ENCODE measurements at regions not wholly inside any gene's neighbourhood (a gene's known extent, or its start where the extent isn't known, plus 50 kb on each side); places are given as distances from the start of the nearest gene placed in this dataset.
"Not testable (repeated sequence)": the region's sequence is repeated elsewhere in the genome, so short reads cannot be mapped to it uniquely, and the experiment has no call there.

DNA sequence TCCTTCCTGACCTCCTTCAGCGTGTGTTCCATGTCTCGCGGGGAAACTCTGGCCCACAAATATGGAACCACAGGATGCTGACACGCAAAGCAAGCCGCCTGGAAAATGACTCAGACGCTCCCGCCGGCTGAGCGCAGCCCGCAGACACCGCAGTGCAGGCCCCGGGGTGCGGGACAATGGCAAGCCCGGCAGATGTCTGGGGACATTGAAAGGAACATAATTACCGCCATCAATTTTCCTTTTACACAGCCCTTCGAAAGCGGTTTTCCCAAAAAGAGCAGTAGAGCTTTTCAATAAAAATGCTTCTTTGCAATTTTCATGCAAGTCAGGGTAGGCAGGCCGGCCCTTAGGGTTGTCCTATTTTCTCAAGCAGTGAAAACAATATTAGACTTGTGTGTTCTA lies 159.2 kb upstream of the SH3BP4 start:
- TF ChIP-seq, protein P1, sequence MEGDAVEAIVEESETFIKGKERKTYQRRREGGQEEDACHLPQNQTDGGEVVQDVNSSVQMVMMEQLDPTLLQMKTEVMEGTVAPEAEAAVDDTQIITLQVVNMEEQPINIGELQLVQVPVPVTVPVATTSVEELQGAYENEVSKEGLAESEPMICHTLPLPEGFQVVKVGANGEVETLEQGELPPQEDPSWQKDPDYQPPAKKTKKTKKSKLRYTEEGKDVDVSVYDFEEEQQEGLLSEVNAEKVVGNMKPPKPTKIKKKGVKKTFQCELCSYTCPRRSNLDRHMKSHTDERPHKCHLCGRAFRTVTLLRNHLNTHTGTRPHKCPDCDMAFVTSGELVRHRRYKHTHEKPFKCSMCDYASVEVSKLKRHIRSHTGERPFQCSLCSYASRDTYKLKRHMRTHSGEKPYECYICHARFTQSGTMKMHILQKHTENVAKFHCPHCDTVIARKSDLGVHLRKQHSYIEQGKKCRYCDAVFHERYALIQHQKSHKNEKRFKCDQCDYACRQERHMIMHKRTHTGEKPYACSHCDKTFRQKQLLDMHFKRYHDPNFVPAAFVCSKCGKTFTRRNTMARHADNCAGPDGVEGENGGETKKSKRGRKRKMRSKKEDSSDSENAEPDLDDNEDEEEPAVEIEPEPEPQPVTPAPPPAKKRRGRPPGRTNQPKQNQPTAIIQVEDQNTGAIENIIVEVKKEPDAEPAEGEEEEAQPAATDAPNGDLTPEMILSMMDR (IDR thresholded peaks at IDR 0.05; ENCODE audit: insufficient read depth, low read length, poor library complexity, severe bottlenecking), result no peak
- Histone ChIP-seq H3K36me3 (ENCODE audit: control insufficient read depth, insufficient read depth, low read length) (no peaks in the 10 kb centered on the region), H3K27me3 (ENCODE audit: control insufficient read depth, insufficient read depth, low read length) (no peaks in the 10 kb centered on the region), H3K4me3 (ENCODE audit: low read depth, low read length) (no peak overlapping the region)
- DNase-seq (ENCODE audit: low read depth), result no peak

DNA sequence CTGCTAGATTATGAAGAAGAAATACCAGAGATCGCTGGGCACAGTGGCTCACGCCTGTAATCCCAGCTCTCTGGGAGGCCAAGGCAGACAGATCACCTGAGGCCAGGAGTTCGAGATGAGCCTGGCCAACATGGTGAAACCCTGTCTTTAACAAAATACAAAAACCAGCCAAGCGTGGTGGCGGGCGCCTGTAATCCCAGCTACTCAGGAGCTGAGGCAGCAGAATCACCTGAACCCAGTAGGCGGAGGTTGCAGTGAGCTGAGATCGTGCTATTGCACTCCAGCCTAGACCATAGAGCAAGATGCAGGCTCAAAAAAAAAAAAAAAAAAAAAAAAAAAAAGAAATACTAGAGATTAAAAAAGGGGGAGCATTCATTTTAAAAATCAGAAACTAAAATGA lies 159.7 kb upstream of the SH3BP4 start:
- H3K36me3 ChIP-seq (ENCODE audit: control insufficient read depth, insufficient read depth, low read length); H3K4me3 ChIP-seq (ENCODE audit: low read depth, low read length); DNase-seq (ENCODE audit: low read depth); H3K27me3 ChIP-seq (ENCODE audit: control insufficient read depth, insufficient read depth, low read length): not testable (repeated sequence)

DNA sequence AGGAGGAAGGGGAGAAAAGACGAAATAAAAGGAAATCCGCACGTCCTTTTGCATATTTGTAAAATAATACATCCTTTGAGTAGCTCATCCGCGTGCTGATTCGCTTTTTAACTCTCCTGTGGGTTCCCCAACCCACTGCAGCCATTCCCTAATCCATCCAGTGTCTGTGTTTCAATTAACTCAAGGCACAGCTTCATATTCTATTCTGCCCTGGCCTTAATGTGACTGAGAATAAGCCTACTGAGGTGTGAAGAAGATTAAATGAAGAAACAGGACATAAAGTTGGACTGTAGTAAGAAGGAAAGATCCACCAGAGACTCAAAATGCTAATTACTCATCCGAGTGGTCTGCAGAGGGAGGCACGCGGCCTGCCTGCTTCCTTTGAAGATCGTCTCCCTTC lies 161.4 kb upstream of the SH3BP4 start:
- TF ChIP-seq, protein P1 (IDR thresholded peaks at IDR 0.05; ENCODE audit: insufficient read depth, low read length, poor library complexity, severe bottlenecking), result no peak
- no peaks in the 10 kb centered on the region for H3K27me3 ChIP-seq (ENCODE audit: control insufficient read depth, insufficient read depth, low read length)
- no peak for DNase-seq (ENCODE audit: low read depth)
- H3K4me3 ChIP-seq (ENCODE audit: low read depth, low read length), result no peak overlapping the region
- H3K36me3 ChIP-seq (ENCODE audit: control insufficient read depth, insufficient read depth, low read length), result no peaks in the 10 kb centered on the region

DNA sequence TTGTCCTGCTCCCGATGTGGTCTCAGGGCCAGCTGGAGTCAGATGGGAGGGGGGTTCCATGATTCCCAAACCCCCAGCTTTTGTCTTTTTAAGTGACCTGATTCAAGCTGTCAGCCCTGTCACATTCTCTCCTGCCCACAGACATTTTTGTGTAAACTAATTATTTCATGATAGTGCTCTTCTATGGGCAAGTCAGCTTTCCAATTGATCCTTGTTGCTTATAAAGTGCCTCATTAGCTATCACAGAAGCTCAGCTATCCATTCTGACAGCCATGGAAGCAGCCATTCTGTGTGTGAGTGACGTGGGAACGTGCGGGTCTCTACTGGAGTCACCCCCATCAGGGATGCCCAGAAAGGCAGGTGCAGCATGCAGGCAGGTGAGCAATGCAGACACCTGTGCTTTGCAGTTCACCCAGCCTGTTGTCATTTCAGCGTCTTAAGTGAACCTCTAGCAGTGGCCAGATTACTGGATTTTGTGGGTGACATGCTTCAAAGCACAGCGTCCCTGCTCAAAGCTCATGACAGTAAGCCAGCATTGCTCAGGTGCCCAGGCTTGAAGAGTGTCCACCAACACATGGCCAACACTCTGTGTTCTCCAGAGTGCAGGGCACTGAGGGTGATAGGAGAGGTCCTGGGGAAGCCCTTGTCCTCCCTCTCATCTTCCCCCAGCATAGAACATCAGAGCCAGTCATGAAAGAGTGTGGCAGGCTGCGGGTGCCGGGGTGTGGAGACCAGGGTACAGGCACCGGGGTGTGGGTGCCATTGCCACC lies 162.1 kb upstream of the SH3BP4 start:
- no peak overlapping the region for H3K4me3 ChIP-seq (ENCODE audit: low read depth, low read length)
- no peaks in the 10 kb centered on the region for H3K27me3 ChIP-seq (ENCODE audit: control insufficient read depth, insufficient read depth, low read length)
- no peaks in the 10 kb centered on the region for H3K36me3 ChIP-seq (ENCODE audit: control insufficient read depth, insufficient read depth, low read length)
- DNase-seq (ENCODE audit: low read depth), result no peak
- TF ChIP-seq, protein P1 (IDR thresholded peaks at IDR 0.05; ENCODE audit: insufficient read depth, low read length, poor library complexity, severe bottlenecking), result no peak

DNA sequence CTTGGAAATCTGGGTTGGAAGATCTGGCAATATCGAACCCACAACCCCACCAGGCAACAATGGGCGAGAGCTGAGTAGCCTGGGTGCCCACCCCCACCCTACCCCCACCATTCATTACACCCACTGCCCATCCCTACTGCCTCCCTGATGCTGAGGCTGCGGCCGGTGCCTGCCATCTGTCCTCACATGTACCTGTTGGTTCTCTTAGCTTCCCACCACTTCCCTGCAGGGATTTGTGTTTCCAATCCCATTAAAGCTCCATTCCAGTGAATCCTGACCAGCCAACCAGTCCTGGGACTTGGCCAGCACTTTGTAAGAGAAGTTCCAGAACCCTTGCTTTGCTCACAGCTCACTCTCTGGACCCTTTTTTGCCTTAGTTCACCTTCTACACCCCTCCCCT lies 163.0 kb upstream of the SH3BP4 start:
- TF ChIP-seq, protein P1 (IDR thresholded peaks at IDR 0.05; ENCODE audit: insufficient read depth, low read length, poor library complexity, severe bottlenecking), result no peak
- Histone ChIP-seq H3K27me3 (ENCODE audit: control insufficient read depth, insufficient read depth, low read length) (no peaks in the 10 kb centered on the region), H3K36me3 (ENCODE audit: control insufficient read depth, insufficient read depth, low read length) (no peaks in the 10 kb centered on the region), H3K4me3 (ENCODE audit: low read depth, low read length) (no peak overlapping the region)
- no peak for DNase-seq (ENCODE audit: low read depth)

DNA sequence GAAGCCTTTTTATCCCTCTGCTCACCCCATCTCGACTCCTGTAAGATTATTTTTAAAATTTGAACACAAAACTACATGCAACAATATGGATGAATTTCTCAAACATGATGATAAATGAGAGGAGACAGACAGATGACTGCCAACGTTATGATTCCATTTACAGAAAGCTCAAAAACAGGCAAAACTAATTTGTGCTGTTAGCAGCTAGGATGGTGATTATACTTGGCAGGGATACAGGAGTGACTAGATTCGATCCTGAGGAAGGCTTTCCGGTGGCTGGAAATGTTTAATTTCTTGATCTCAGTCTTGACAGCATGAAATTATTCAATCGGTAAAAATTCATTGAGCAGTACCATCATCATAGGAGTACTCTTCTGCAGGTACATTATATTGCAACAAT lies 163.4 kb upstream of the SH3BP4 start:
- H3K36me3 ChIP-seq (ENCODE audit: control insufficient read depth, insufficient read depth, low read length), result no peaks in the 10 kb centered on the region
- DNase-seq (ENCODE audit: low read depth), result no peak
- no peaks in the 10 kb centered on the region for H3K27me3 ChIP-seq (ENCODE audit: control insufficient read depth, insufficient read depth, low read length)
- TF ChIP-seq, protein P1 (IDR thresholded peaks at IDR 0.05; ENCODE audit: insufficient read depth, low read length, poor library complexity, severe bottlenecking), result no peak
- no peak overlapping the region for H3K4me3 ChIP-seq (ENCODE audit: low read depth, low read length)
